ENCODE measurements at regions not wholly inside any gene's neighbourhood (a gene's known extent, or its start where the extent isn't known, plus 50 kb on each side); places are given as distances from the start of the nearest gene placed in this dataset.

- TF ChIP-seq, protein P1, sequence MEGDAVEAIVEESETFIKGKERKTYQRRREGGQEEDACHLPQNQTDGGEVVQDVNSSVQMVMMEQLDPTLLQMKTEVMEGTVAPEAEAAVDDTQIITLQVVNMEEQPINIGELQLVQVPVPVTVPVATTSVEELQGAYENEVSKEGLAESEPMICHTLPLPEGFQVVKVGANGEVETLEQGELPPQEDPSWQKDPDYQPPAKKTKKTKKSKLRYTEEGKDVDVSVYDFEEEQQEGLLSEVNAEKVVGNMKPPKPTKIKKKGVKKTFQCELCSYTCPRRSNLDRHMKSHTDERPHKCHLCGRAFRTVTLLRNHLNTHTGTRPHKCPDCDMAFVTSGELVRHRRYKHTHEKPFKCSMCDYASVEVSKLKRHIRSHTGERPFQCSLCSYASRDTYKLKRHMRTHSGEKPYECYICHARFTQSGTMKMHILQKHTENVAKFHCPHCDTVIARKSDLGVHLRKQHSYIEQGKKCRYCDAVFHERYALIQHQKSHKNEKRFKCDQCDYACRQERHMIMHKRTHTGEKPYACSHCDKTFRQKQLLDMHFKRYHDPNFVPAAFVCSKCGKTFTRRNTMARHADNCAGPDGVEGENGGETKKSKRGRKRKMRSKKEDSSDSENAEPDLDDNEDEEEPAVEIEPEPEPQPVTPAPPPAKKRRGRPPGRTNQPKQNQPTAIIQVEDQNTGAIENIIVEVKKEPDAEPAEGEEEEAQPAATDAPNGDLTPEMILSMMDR (IDR thresholded peaks at IDR 0.05) = no peak
- no peak for TF ChIP-seq EZH2 (IDR thresholded peaks at IDR 0.05)
- no peak for TF ChIP-seq EZH2phosphoT487 (IDR thresholded peaks at IDR 0.05)
Observed at GRCh38 chr7:114109304-114109703, 190.5 kb upstream of the PPP1R3A start.

Data from neural progenitor cell (in vitro differentiated cells).